ENCODE measurements at regions not wholly inside any gene's neighbourhood (a gene's known extent, or its start where the extent isn't known, plus 50 kb on each side); places are given as distances from the start of the nearest gene placed in this dataset.

GRCh38 chr9:87441251-87441650 lies 56.4 kb upstream of the DAPK1 start:
- no peak for DNase-seq (ENCODE audit: low spot score)

GRCh38 chr9:87442451-87442850 lies 55.2 kb upstream of the DAPK1 start:
- H3K4me1 ChIP-seq (ENCODE audit: insufficient read depth), result no peaks in the 10 kb centered on the region
- no peaks in the 10 kb centered on the region for H3K27me3 ChIP-seq
- no peaks in the 10 kb centered on the region for H3K9me2 ChIP-seq (replicated peaks; ENCODE audit: insufficient read depth)
- H4K20me1 ChIP-seq (ENCODE audit: insufficient read depth, poor library complexity, severe bottlenecking), result no peaks in the 10 kb centered on the region
- H3K4me3 ChIP-seq, result no peak overlapping the region
- TF ChIP-seq CTCF (IDR thresholded peaks at IDR 0.05; ENCODE audit: poor library complexity) (no peak), EZH2 (IDR thresholded peaks at IDR 0.05; ENCODE audit: borderline replicate concordance) (no peak), EZH2phosphoT487 (IDR thresholded peaks at IDR 0.05; ENCODE audit: low read depth, severe bottlenecking, unreplicated experiment) (no peak)
- no peak overlapping the region for H3K27ac ChIP-seq
- H2AFZ ChIP-seq, result no peak overlapping the region
- no peaks in the 10 kb centered on the region for H3K79me2 ChIP-seq
- 75% methylated on average over 2 of the region's 2 CpGs for WGBS (ENCODE audit: low lambda C conversion rate, missing lambda C conversion rate)
- no peak for DNase-seq (ENCODE audit: low spot score)
- no peaks in the 10 kb centered on the region for H3K9me3 ChIP-seq (ENCODE audit: low read depth)
- H3K36me3 ChIP-seq (replicated peaks; ENCODE audit: insufficient read depth, low read depth), result no peaks in the 10 kb centered on the region
- H3K4me2 ChIP-seq, result no peak overlapping the region

More at GRCh38 chr9:87441251-87441650, 56.4 kb upstream of the DAPK1 start:
- Histone ChIP-seq H3K4me2 (no peak overlapping the region), H3K79me2 (no peaks in the 10 kb centered on the region), H3K36me3 (replicated peaks; ENCODE audit: insufficient read depth, low read depth) (no peaks in the 10 kb centered on the region), H2AFZ (no peak overlapping the region), H3K4me1 (ENCODE audit: insufficient read depth) (no peaks in the 10 kb centered on the region), H3K9me3 (ENCODE audit: low read depth) (no peaks in the 10 kb centered on the region), H3K9me2 (replicated peaks; ENCODE audit: insufficient read depth) (no peaks in the 10 kb centered on the region), H3K27me3 (no peaks in the 10 kb centered on the region), H4K20me1 (ENCODE audit: insufficient read depth, poor library complexity, severe bottlenecking) (no peaks in the 10 kb centered on the region), H3K27ac (no peak overlapping the region), H3K4me3 (no peak overlapping the region)
- TF ChIP-seq EZH2phosphoT487 (IDR thresholded peaks at IDR 0.05; ENCODE audit: low read depth, severe bottlenecking, unreplicated experiment) (no peak), CTCF (IDR thresholded peaks at IDR 0.05; ENCODE audit: poor library complexity) (no peak), EZH2 (IDR thresholded peaks at IDR 0.05; ENCODE audit: borderline replicate concordance) (no peak)
- 96% methylated on average over 2 of the region's 2 CpGs for WGBS (ENCODE audit: low lambda C conversion rate, missing lambda C conversion rate)

- Histone ChIP-seq H3K4me1 (ENCODE audit: insufficient read depth) (no peaks in the 10 kb centered on the region), H3K27me3 (no peaks in the 10 kb centered on the region), H3K79me2 (no peaks in the 10 kb centered on the region), H3K4me2 (no peak overlapping the region), H4K20me1 (ENCODE audit: insufficient read depth, poor library complexity, severe bottlenecking) (no peaks in the 10 kb centered on the region), H2AFZ (no peak overlapping the region), H3K9me2 (replicated peaks; ENCODE audit: insufficient read depth) (no peaks in the 10 kb centered on the region), H3K4me3 (no peak overlapping the region), H3K27ac (no peak overlapping the region), H3K36me3 (replicated peaks; ENCODE audit: insufficient read depth, low read depth) (no peaks in the 10 kb centered on the region), H3K9me3 (ENCODE audit: low read depth) (no peaks in the 10 kb centered on the region)
- no peak for DNase-seq (ENCODE audit: low spot score)
- TF ChIP-seq EZH2phosphoT487 (IDR thresholded peaks at IDR 0.05; ENCODE audit: low read depth, severe bottlenecking, unreplicated experiment) (no peak), EZH2 (IDR thresholded peaks at IDR 0.05; ENCODE audit: borderline replicate concordance) (no peak), CTCF (IDR thresholded peaks at IDR 0.05; ENCODE audit: poor library complexity) (no peak)
- 91% methylated on average over 2 of the region's 2 CpGs for WGBS (ENCODE audit: low lambda C conversion rate, missing lambda C conversion rate)
Observed at GRCh38 chr9:87443006-87443405, 54.7 kb upstream of the DAPK1 start.

- no peak overlapping the region for H3K27ac ChIP-seq
- WGBS (ENCODE audit: low lambda C conversion rate, missing lambda C conversion rate), result 92% methylated on average over 3 of the region's 3 CpGs
- H3K4me2 ChIP-seq, result no peak overlapping the region
- DNase-seq (ENCODE audit: low spot score), result no peak
- no peaks in the 10 kb centered on the region for H3K4me1 ChIP-seq (ENCODE audit: insufficient read depth)
- H3K9me2 ChIP-seq (replicated peaks; ENCODE audit: insufficient read depth), result no peaks in the 10 kb centered on the region
- no peaks in the 10 kb centered on the region for H3K27me3 ChIP-seq
- no peak for TF ChIP-seq EZH2phosphoT487 (IDR thresholded peaks at IDR 0.05; ENCODE audit: low read depth, severe bottlenecking, unreplicated experiment)
- no peak for TF ChIP-seq EZH2 (IDR thresholded peaks at IDR 0.05; ENCODE audit: borderline replicate concordance)
- no peak for TF ChIP-seq CTCF (IDR thresholded peaks at IDR 0.05; ENCODE audit: poor library complexity)
- no peaks in the 10 kb centered on the region for H4K20me1 ChIP-seq (ENCODE audit: insufficient read depth, poor library complexity, severe bottlenecking)
- no peak overlapping the region for H2AFZ ChIP-seq
- no peaks in the 10 kb centered on the region for H3K36me3 ChIP-seq (replicated peaks; ENCODE audit: insufficient read depth, low read depth)
- H3K9me3 ChIP-seq (ENCODE audit: low read depth), result no peaks in the 10 kb centered on the region
- H3K79me2 ChIP-seq, result no peaks in the 10 kb centered on the region
- no peak overlapping the region for H3K4me3 ChIP-seq
Observed at GRCh38 chr9:87443461-87443860, 54.2 kb upstream of the DAPK1 start.
